Keratinocyte (primary cell): ENCODE measurements at regions not wholly inside any gene's neighbourhood (a gene's known extent, or its start where the extent isn't known, plus 50 kb on each side); places are given as distances from the start of the nearest gene placed in this dataset.

Source experiments
- DNase-seq: peaks from one replicate; pipeline ENCODE4 v3.0.0-alpha.2; 2011; ENCODE audit warnings: low read depth, missing footprints, low spot score
- FAIRE-seq: peaks from 2 replicates; lab custom pipeline; 2011; peaks lifted over from hg19 to GRCh38; lab: Jason Lieb, UNC
- H2AFZ ChIP-seq: 2 replicates; pipeline ENCODE4 v1.6.0; 2012; ENCODE audit warnings: low read length, control low read depth, inconsistent platforms; ENCODE audit not compliant: control insufficient read depth
- H3K27ac ChIP-seq: 2 replicates; pipeline ENCODE4 v1.5.1; 2011; ENCODE audit warnings: low read length; ENCODE audit not compliant: control insufficient read depth, insufficient read depth
- H3K27me3 ChIP-seq: 3 replicates; pipeline ENCODE4 v1.6.0; 2011; ENCODE audit warnings: low read length; ENCODE audit not compliant: control insufficient read depth, insufficient read depth; ENCODE audit errors: extremely low read depth
- H3K36me3 ChIP-seq, 2 experiments: 2 replicates in 1 of 2; 3 replicates in 1 of 2; pipeline ENCODE4 v1.5.1; 2011; ENCODE audit warnings: low read length in 2 of 2, mild to moderate bottlenecking in 1 of 2; ENCODE audit not compliant: control insufficient read depth in 2 of 2, insufficient read depth in 2 of 2; ENCODE audit errors: extremely low read depth in 1 of 2
- H3K4me1 ChIP-seq: 3 replicates; pipeline ENCODE4 v1.5.1; 2011; ENCODE audit warnings: low read length; ENCODE audit not compliant: control insufficient read depth, insufficient read depth; ENCODE audit errors: extremely low read depth
- H3K4me2 ChIP-seq: 3 replicates; pipeline ENCODE4 v1.6.0; 2011; ENCODE audit warnings: low read depth, low read length; ENCODE audit not compliant: control insufficient read depth, insufficient read depth; ENCODE audit errors: extremely low read depth
- H3K4me3 ChIP-seq, 3 experiments: fragments of 200-600 bp in 1 of 3; sonication (generic) in 1 of 3; 2 replicates in 2 of 3; 3 replicates in 1 of 3; pipeline ENCODE4 v1.5.1; 2011 to 2016; ENCODE audit warnings: low read length in 3 of 3, mild to moderate bottlenecking in 3 of 3, control low read depth in 2 of 3, inconsistent platforms in 1 of 3, low read depth in 1 of 3, mixed read lengths in 1 of 3, mixed run types in 1 of 3, moderate library complexity in 1 of 3; ENCODE audit not compliant: control insufficient read depth in 2 of 3, insufficient read depth in 2 of 3; ENCODE audit errors: extremely low read depth in 1 of 3
- H3K79me2 ChIP-seq: 2 replicates; pipeline ENCODE4 v1.6.0; 2012; ENCODE audit warnings: low read length; ENCODE audit not compliant: control insufficient read depth, insufficient read depth
- H3K9ac ChIP-seq: 3 replicates; pipeline ENCODE4 v1.6.0; 2011; ENCODE audit warnings: low read length; ENCODE audit not compliant: control insufficient read depth, insufficient read depth; ENCODE audit errors: extremely low read depth
- H3K9me1 ChIP-seq: 3 replicates; pipeline ENCODE4 v1.6.0; 2011; ENCODE audit warnings: low read length; ENCODE audit not compliant: control insufficient read depth, insufficient read depth; ENCODE audit errors: extremely low read depth
- H3K9me3 ChIP-seq: 2 replicates; pipeline ENCODE4 v1.5.1; 2012; ENCODE audit warnings: low read depth, low read length; ENCODE audit not compliant: control insufficient read depth
- H4K20me1 ChIP-seq: 3 replicates; pipeline ENCODE4 v1.6.0; 2011; ENCODE audit warnings: low read length; ENCODE audit not compliant: control insufficient read depth, insufficient read depth; ENCODE audit errors: extremely low read depth
- CTCF ChIP-seq, 3 experiments: IDR thresholded peaks in 1 of 3; conservative IDR thresholded peaks in 1 of 3; optimal IDR thresholded peaks in 1 of 3; 2 replicates in 2 of 3; 3 replicates in 1 of 3; pipeline versions ENCODE3 to v1.5.1; 2011; ENCODE audit warnings: low read length in 3 of 3, mild to moderate bottlenecking in 3 of 3, moderate library complexity in 2 of 3, control low read depth in 1 of 3, inconsistent platforms in 1 of 3; ENCODE audit not compliant: insufficient read depth in 2 of 3; ENCODE audit errors: extremely low read depth in 1 of 3
- EZH2 ChIP-seq: IDR thresholded peaks from one replicate; pipeline ENCODE4 v1.6.1; 2012; ENCODE audit warnings: inconsistent platforms, mild to moderate bottlenecking, low read length, moderate library complexity
- dilution Hi-C: fragments of 300-500 bp; cut with MboI; formaldehyde crosslinking; loops from one replicate; pipeline ENCODE4 v1.7.0; 2020; ENCODE audit warnings: low sequenced_read_pairs; ENCODE audit not compliant: extremely low pct_ligation_motif_present

- Histone ChIP-seq H2AFZ (no peak overlapping the region), H3K4me3 (no peak overlapping the region), H3K9me3 (no peaks in the 10 kb centered on the region), H3K9ac (no peak overlapping the region), H3K4me2 (no peak overlapping the region), H3K4me1 (no peaks in the 10 kb centered on the region), H3K27ac (no peak overlapping the region), H3K27me3 (peaks cover 6% of the 10 kb centered on the region), H3K9me1 (no peaks in the 10 kb centered on the region), H3K79me2 (no peaks in the 10 kb centered on the region), H3K36me3 (no peaks in the 10 kb centered on the region), H4K20me1 (no peaks in the 10 kb centered on the region)
- DNase-seq (no peak), FAIRE-seq (no peak)
- no peak for TF ChIP-seq CTCF (optimal IDR thresholded peaks at IDR 0.05 in 1 of 3, IDR thresholded peaks at IDR 0.05 in 1 of 3, conservative IDR thresholded peaks at IDR 0.05 in 1 of 3; ENCODE audit: extremely low read depth in 1 of 3, insufficient read depth in 2 of 3, low read length in 3 of 3)
- no peak for TF ChIP-seq EZH2
- dilution Hi-C loops = no loop called here
Observed at GRCh38 chr1:78255846-78256245, 210.1 kb downstream of the GIPC2 start.

GRCh38 chr1:78263459-78263858, 217.7 kb downstream of the GIPC2 start:
- Histone ChIP-seq H2AFZ (no peak overlapping the region), H3K9me3 (no peaks in the 10 kb centered on the region), H3K4me3 (no peak overlapping the region), H3K4me2 (no peak overlapping the region), H4K20me1 (no peaks in the 10 kb centered on the region), H3K79me2 (no peaks in the 10 kb centered on the region), H3K4me1 (no peaks in the 10 kb centered on the region), H3K27me3 (no peaks in the 10 kb centered on the region), H3K9ac (no peak overlapping the region), H3K9me1 (no peaks in the 10 kb centered on the region), H3K36me3 (no peaks in the 10 kb centered on the region), H3K27ac (no peak overlapping the region)
- dilution Hi-C loops = no loop called here
- no peak for TF ChIP-seq CTCF (optimal IDR thresholded peaks at IDR 0.05 in 1 of 3, IDR thresholded peaks at IDR 0.05 in 1 of 3, conservative IDR thresholded peaks at IDR 0.05 in 1 of 3; ENCODE audit: extremely low read depth in 1 of 3, insufficient read depth in 2 of 3, low read length in 3 of 3)
- no peak for TF ChIP-seq EZH2
- no peak for DNase-seq
- no peak for FAIRE-seq
